ENCODE measurements at regions not wholly inside any gene's neighbourhood (a gene's known extent, or its start where the extent isn't known, plus 50 kb on each side); places are given as distances from the start of the nearest gene placed in this dataset.
"Not testable (repeated sequence)": the region's sequence is repeated elsewhere in the genome, so short reads cannot be mapped to it uniquely, and the experiment has no call there.

- no peak for DNase-seq (ENCODE audit: low read depth, low spot score)
Measured at GRCh38 chr5:92941806-92942205, 639.2 kb downstream of the NR2F1-AS1 start.

GRCh38 chr5:92939428-92939827, 641.6 kb downstream of the NR2F1-AS1 start:
- DNase-seq (ENCODE audit: low read depth, low spot score), result no peak

GRCh38 chr5:92937396-92937795, 643.6 kb downstream of the NR2F1-AS1 start:
- not testable (repeated sequence) for DNase-seq (ENCODE audit: low read depth, low spot score)

- no peak for DNase-seq (ENCODE audit: low read depth, low spot score)
Measured at GRCh38 chr5:92930057-92930456, 651.0 kb downstream of the NR2F1-AS1 start.

- DNase-seq (ENCODE audit: low read depth, low spot score), result peak; percentile 22
Measured at GRCh38 chr5:92927291-92927778, 653.7 kb downstream of the NR2F1-AS1 start.

- no peak for DNase-seq (ENCODE audit: low read depth, low spot score)
Measured at GRCh38 chr5:92923885-92924284, 657.1 kb downstream of the NR2F1-AS1 start.

GRCh38 chr5:92922231-92922967, 658.6 kb downstream of the NR2F1-AS1 start:
- no peak for DNase-seq (ENCODE audit: low read depth, low spot score)

- DNase-seq (ENCODE audit: low read depth, low spot score), result no peak
Measured at GRCh38 chr5:92917044-92917443, 664.0 kb downstream of the NR2F1-AS1 start.

- DNase-seq (ENCODE audit: low read depth, low spot score), result peak; percentile 15
Measured at GRCh38 chr5:92916036-92916435, 665.0 kb downstream of the NR2F1-AS1 start.

GRCh38 chr5:92912283-92912682, 668.7 kb downstream of the NR2F1-AS1 start:
- no peak for DNase-seq (ENCODE audit: low read depth, low spot score)

- no peak for DNase-seq (ENCODE audit: low read depth, low spot score)
Measured at GRCh38 chr5:92911851-92912250, 669.2 kb downstream of the NR2F1-AS1 start.

- no peak for DNase-seq (ENCODE audit: low read depth, low spot score)
Measured at GRCh38 chr5:92911293-92911692, 669.7 kb downstream of the NR2F1-AS1 start.

GRCh38 chr5:92909602-92909962, 671.4 kb downstream of the NR2F1-AS1 start:
- peak; percentile 55 for DNase-seq (ENCODE audit: low read depth, low spot score)

GRCh38 chr5:92908952-92909601, 671.9 kb downstream of the NR2F1-AS1 start:
- no peak for DNase-seq (ENCODE audit: low read depth, low spot score)

- no peak for DNase-seq (ENCODE audit: low read depth, low spot score)
Measured at GRCh38 chr5:92907938-92908606, 672.9 kb downstream of the NR2F1-AS1 start.

GRCh38 chr5:92906798-92907376, 674.1 kb downstream of the NR2F1-AS1 start:
- no peak for DNase-seq (ENCODE audit: low read depth, low spot score)

GRCh38 chr5:92904021-92904420, 677.0 kb downstream of the NR2F1-AS1 start:
- no peak for DNase-seq (ENCODE audit: low read depth, low spot score)

GRCh38 chr5:92899611-92900010, 681.4 kb downstream of the NR2F1-AS1 start:
- no peak for DNase-seq (ENCODE audit: low read depth, low spot score)

- no peak for DNase-seq (ENCODE audit: low read depth, low spot score)
Measured at GRCh38 chr5:92896722-92897121, 684.3 kb downstream of the NR2F1-AS1 start.

- DNase-seq (ENCODE audit: low read depth, low spot score), result peak; percentile 35
Measured at GRCh38 chr5:92890841-92891244, 690.2 kb downstream of the NR2F1-AS1 start.

- no peak for DNase-seq (ENCODE audit: low read depth, low spot score)
Measured at GRCh38 chr5:92889140-92889539, 691.9 kb downstream of the NR2F1-AS1 start.

- DNase-seq (ENCODE audit: low read depth, low spot score), result no peak
Measured at GRCh38 chr5:92887254-92887653, 693.8 kb downstream of the NR2F1-AS1 start.
